ENCODE measurements at regions not wholly inside any gene's neighbourhood (a gene's known extent, or its start where the extent isn't known, plus 50 kb on each side); places are given as distances from the start of the nearest gene placed in this dataset.

- no peak for TF ChIP-seq CTCF (IDR thresholded peaks at IDR 0.05)
- no peak overlapping the region for H3K27ac ChIP-seq
- no peak for DNase-seq
- H3K27me3 ChIP-seq (ENCODE audit: low read depth): no peaks in the 10 kb centered on the region
- H3K9me3 ChIP-seq: no peaks in the 10 kb centered on the region
- H3K36me3 ChIP-seq: no peaks in the 10 kb centered on the region
- ATAC-seq: no peak
- no peaks in the 10 kb centered on the region for H3K4me1 ChIP-seq
- H3K4me3 ChIP-seq: no peak overlapping the region
- intact Hi-C loops (cut with DNase I): no loop called here
These were observed 163.5 kb upstream of the NT5C1B start for GRCh38 chr2:18752667-18753422.

DNA sequence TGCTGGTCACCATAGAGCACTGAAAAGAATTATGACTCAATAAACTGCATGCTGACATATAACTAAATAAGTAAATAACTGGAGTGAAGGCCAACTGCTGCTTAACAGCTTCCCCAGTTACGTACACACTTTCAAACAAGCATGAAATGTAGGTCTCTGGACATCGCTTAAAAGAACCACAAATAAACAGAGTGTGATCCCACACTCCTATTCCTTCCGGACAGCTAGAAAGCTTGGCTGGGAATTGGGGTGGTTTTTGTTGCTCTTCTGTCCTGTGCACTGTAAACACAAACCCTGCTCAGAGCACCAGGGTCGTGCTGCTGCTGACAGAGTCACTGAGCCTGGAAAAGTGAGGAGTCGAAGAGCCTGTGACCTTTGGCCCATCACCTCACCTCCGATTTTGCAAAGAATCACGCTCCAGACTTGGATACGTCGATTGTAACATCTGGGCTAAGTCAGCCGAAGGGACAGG, 162.7 kb upstream of the NT5C1B start:
- Histone ChIP-seq H3K27ac (no peak overlapping the region), H3K27me3 (ENCODE audit: low read depth) (no peaks in the 10 kb centered on the region), H3K4me1 (no peaks in the 10 kb centered on the region), H3K9me3 (no peaks in the 10 kb centered on the region), H3K4me3 (no peak overlapping the region), H3K36me3 (no peaks in the 10 kb centered on the region)
- ATAC-seq (peak in 1 of 2 donors; percentile 52), DNase-seq (no peak)
- no peak for TF ChIP-seq CTCF (IDR thresholded peaks at IDR 0.05)
- intact Hi-C loops (cut with DNase I): no loop called here

- no peak for DNase-seq
- no peak overlapping the region for H3K4me3 ChIP-seq
- H3K27ac ChIP-seq: no peak overlapping the region
- H3K27me3 ChIP-seq (ENCODE audit: low read depth): no peaks in the 10 kb centered on the region
- intact Hi-C loops (cut with DNase I): no loop called here
- no peaks in the 10 kb centered on the region for H3K9me3 ChIP-seq
- ATAC-seq: no peak
- TF ChIP-seq CTCF (IDR thresholded peaks at IDR 0.05): no peak
- no peaks in the 10 kb centered on the region for H3K4me1 ChIP-seq
- no peaks in the 10 kb centered on the region for H3K36me3 ChIP-seq
These were observed 161.5 kb upstream of the NT5C1B start for GRCh38 chr2:18750672-18751554.

- ATAC-seq (no peak), DNase-seq (no peak)
- Histone ChIP-seq H3K27me3 (ENCODE audit: low read depth) (no peaks in the 10 kb centered on the region), H3K27ac (no peak overlapping the region), H3K4me1 (no peaks in the 10 kb centered on the region), H3K9me3 (no peaks in the 10 kb centered on the region), H3K4me3 (no peak overlapping the region), H3K36me3 (no peaks in the 10 kb centered on the region)
- TF ChIP-seq CTCF (IDR thresholded peaks at IDR 0.05): peak; percentile 71
- intact Hi-C loops (cut with DNase I): loop anchor here (10.0 kb wide), 2 partner anchors 195 to 615 kb away; no protein-coding TSS in a partner anchor
These were observed 160.7 kb upstream of the NT5C1B start for GRCh38 chr2:18749912-18750526.

Data from lower lobe of right lung (tissue), 2 donors.